Neutrophil (primary cell): ENCODE measurements at regions not wholly inside any gene's neighbourhood (a gene's known extent, or its start where the extent isn't known, plus 50 kb on each side); places are given as distances from the start of the nearest gene placed in this dataset.

Source experiments
- H3K27ac ChIP-seq: fragments of 200-600 bp; sonication (generic); 2 replicates; pipeline ENCODE4 v1.5.1; 2016; ENCODE audit warnings: mild to moderate bottlenecking, moderate library complexity
- H3K27me3 ChIP-seq: fragments of 200-600 bp; sonication (generic); 2 replicates; pipeline ENCODE4 v1.6.0; 2016; ENCODE audit warnings: mild to moderate bottlenecking
- H3K36me3 ChIP-seq: fragments of 200-600 bp; sonication (generic); 2 replicates; pipeline ENCODE4 v1.5.1; 2017
- H3K4me1 ChIP-seq, 2 experiments: fragments of 200-600 bp in 1 of 2; sonication (generic) in 1 of 2; 1 replicate in 1 of 2; 2 replicates in 1 of 2; pipeline versions ENCODE4 v1.5.1 to v1.6.1; 2013 to 2016; ENCODE audit warnings: low read depth in 1 of 2, low read length in 1 of 2, mild to moderate bottlenecking in 1 of 2, moderate library complexity in 1 of 2; ENCODE audit not compliant: control insufficient read depth in 1 of 2, insufficient read depth in 1 of 2
- H3K4me3 ChIP-seq, 2 experiments: fragments of 200-600 bp in 1 of 2; sonication (generic) in 1 of 2; 1 replicate in 1 of 2; 2 replicates in 1 of 2; pipeline ENCODE4 v1.5.1; 2013 to 2016; ENCODE audit warnings: low read depth in 1 of 2, low read length in 1 of 2, mild to moderate bottlenecking in 1 of 2, moderate library complexity in 1 of 2
- H3K9me3 ChIP-seq: fragments of 200-600 bp; sonication (generic); 2 replicates; pipeline ENCODE4 v1.5.1; 2016
- CTCF ChIP-seq: fragments of 200-600 bp; sonication (generic); IDR thresholded peaks from 2 replicates; pipeline ENCODE4 v1.5.1; 2016; ENCODE audit warnings: antibody characterized with exemption

GRCh38 chr3:35200056-35200455 lies 439.3 kb upstream of the ARPP21 start:
- TF ChIP-seq CTCF, result no peak
- no peaks in the 10 kb centered on the region for H3K4me1 ChIP-seq
- H3K27me3 ChIP-seq, result no peaks in the 10 kb centered on the region
- no peaks in the 10 kb centered on the region for H3K9me3 ChIP-seq
- no peak overlapping the region for H3K27ac ChIP-seq
- H3K36me3 ChIP-seq, result no peaks in the 10 kb centered on the region
- no peak overlapping the region for H3K4me3 ChIP-seq

- H3K27ac ChIP-seq, result no peak overlapping the region
- TF ChIP-seq CTCF, result no peak
- no peaks in the 10 kb centered on the region for H3K9me3 ChIP-seq
- no peaks in the 10 kb centered on the region for H3K36me3 ChIP-seq
- no peaks in the 10 kb centered on the region for H3K27me3 ChIP-seq
- H3K4me3 ChIP-seq, result no peak overlapping the region
- H3K4me1 ChIP-seq, result no peaks in the 10 kb centered on the region
Measured at GRCh38 chr3:35201211-35201610, 438.1 kb upstream of the ARPP21 start.

GRCh38 chr3:35215525-35216500 lies 423.5 kb upstream of the ARPP21 start:
- H3K4me3 ChIP-seq, result no peak overlapping the region
- TF ChIP-seq CTCF, result no peak

DNA sequence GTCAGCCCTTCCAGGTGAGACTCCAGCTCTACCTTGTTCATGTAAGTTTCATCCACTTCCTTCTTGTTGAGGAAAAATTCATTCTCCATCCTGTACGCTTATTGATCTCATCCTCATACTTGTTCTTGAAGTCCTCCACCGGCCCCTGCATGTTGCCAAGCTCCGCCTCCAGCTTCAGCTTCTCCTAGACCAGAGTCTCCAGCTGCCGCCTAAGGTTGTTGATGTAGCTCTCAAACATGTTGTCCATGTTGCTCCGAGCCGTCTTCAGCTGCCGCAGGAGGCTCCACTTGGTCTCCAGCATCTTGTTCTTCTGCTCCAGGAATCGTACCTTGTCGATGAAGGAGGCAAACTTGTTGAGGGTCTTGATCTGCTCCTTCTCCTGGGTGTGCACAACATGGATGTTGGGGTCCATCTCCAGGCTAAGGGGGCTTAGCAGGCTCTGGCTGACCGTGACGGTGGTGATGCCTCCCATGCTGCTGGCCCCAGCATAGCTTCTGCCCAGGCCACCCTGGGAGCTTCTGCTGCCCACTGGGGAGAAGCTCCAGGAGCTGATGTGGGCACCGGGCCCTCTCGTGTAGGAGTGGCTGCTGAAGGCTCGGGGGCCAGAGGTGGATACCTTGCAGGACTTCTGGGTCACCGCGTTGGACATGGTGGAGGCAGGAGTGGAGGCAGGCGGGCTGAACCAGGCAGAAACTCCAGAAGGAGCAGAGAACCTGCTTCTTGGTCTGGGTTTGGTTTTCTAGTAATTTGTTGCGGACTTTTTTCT lies 422.6 kb upstream of the ARPP21 start:
- Histone ChIP-seq H3K9me3 (no peaks in the 10 kb centered on the region), H3K27me3 (no peaks in the 10 kb centered on the region), H3K36me3 (no peaks in the 10 kb centered on the region), H3K4me3 (no peak overlapping the region), H3K4me1 (no peaks in the 10 kb centered on the region), H3K27ac (no peak overlapping the region)
- no peak for TF ChIP-seq CTCF

More at GRCh38 chr3:35215525-35216500, 423.5 kb upstream of the ARPP21 start:
- Histone ChIP-seq H3K36me3 (no peaks in the 10 kb centered on the region), H3K9me3 (no peaks in the 10 kb centered on the region), H3K27ac (no peak overlapping the region), H3K4me1 (no peaks in the 10 kb centered on the region), H3K27me3 (no peaks in the 10 kb centered on the region)

GRCh38 chr3:35223632-35224394 lies 415.5 kb upstream of the ARPP21 start:
- H3K27me3 ChIP-seq, result no peaks in the 10 kb centered on the region
- H3K4me3 ChIP-seq, result no peak overlapping the region
- no peaks in the 10 kb centered on the region for H3K4me1 ChIP-seq
- TF ChIP-seq CTCF, result no peak
- no peaks in the 10 kb centered on the region for H3K9me3 ChIP-seq
- no peaks in the 10 kb centered on the region for H3K36me3 ChIP-seq
- H3K27ac ChIP-seq, result no peak overlapping the region
